ENCODE measurements at regions not wholly inside any gene's neighbourhood (a gene's known extent, or its start where the extent isn't known, plus 50 kb on each side); places are given as distances from the start of the nearest gene placed in this dataset.

- no peak overlapping the region for H2BK15ac ChIP-seq (ENCODE audit: low read length)
- H3K23me2 ChIP-seq (ENCODE audit: low read depth, low read length) = no peaks in the 10 kb centered on the region
- no peak overlapping the region for H3K27ac ChIP-seq (ENCODE audit: low read depth, low read length)
- H3K14ac ChIP-seq (ENCODE audit: insufficient read length) = no peak overlapping the region
- no peak overlapping the region for H3K4me3 ChIP-seq (ENCODE audit: extremely low read depth in 1 of 4, insufficient read depth in 2 of 4, low read depth in 3 of 4, low read length in 4 of 4)
- no peak overlapping the region for H3K18ac ChIP-seq (ENCODE audit: extremely low read depth, low read length)
- H4K5ac ChIP-seq (ENCODE audit: insufficient read length, low read depth, low read length) = no peak overlapping the region
- H2BK120ac ChIP-seq (replicated peaks; ENCODE audit: low read depth, low read length) = no peak overlapping the region
- CTCF ChIA-PET (ENCODE audit: partially characterized antibody) = interaction anchor here (1.0 to 1.5 kb wide), 2 partner anchors 9 to 12 kb away, joined by 3 read pairs; no protein-coding TSS in a partner anchor
- H3K9me3 ChIP-seq (ENCODE audit: insufficient read depth in 2 of 2, low read depth in 1 of 2, low read length in 1 of 2) = no peaks in the 10 kb centered on the region
- no peak overlapping the region for H4K91ac ChIP-seq (replicated peaks; ENCODE audit: insufficient read length, low read length)
- H3K79me2 ChIP-seq (ENCODE audit: control insufficient read depth in 1 of 2, insufficient read depth in 2 of 2, low read length in 2 of 2) = no peaks in the 10 kb centered on the region
- H2BK5ac ChIP-seq (ENCODE audit: low read depth, low read length) = no peak overlapping the region
- no peak for FAIRE-seq
- POLR2A ChIA-PET (ENCODE audit: partially characterized antibody) = no interaction called here
- no peak overlapping the region for H2AFZ ChIP-seq (ENCODE audit: low read length)
- DNase-seq (ENCODE audit: low read depth in 1 of 2, low spot score in 2 of 2) = no peak
- H2BK20ac ChIP-seq (ENCODE audit: low read length) = no peak overlapping the region
- no peaks in the 10 kb centered on the region for H3K36me3 ChIP-seq (ENCODE audit: control insufficient read depth in 2 of 4, insufficient read depth in 4 of 4, low read length in 3 of 4)
- no peak overlapping the region for H4K8ac ChIP-seq (ENCODE audit: extremely low read depth, insufficient read depth, low read length)
- no peak overlapping the region for H3K9ac ChIP-seq (replicated peaks in 1 of 4; ENCODE audit: extremely low read depth in 1 of 4, low read depth in 3 of 4, low read length in 3 of 4)
- no peaks in the 10 kb centered on the region for H3K79me1 ChIP-seq (ENCODE audit: low read depth, low read length)
- H3K56ac ChIP-seq (replicated peaks; ENCODE audit: insufficient read length, low read depth, low read length) = no peak overlapping the region
- 87% methylated on average over 2 of the region's 2 CpGs; no CpG with 5 or more reads in 1 of the 2 experiments for WGBS, 2 experiments (ENCODE audit: extremely low coverage in 1 of 2, insufficient coverage in 1 of 2, insufficient read length in 1 of 2, insufficient replicate concordance in 2 of 2, low coverage in 1 of 2, low lambda C conversion rate in 2 of 2, missing lambda C conversion rate in 1 of 2)
- H2AK5ac ChIP-seq (ENCODE audit: low read depth, low read length) = no peak overlapping the region
- no peaks in the 10 kb centered on the region for H3K4me1 ChIP-seq (replicated peaks in 1 of 4; ENCODE audit: control insufficient read depth in 3 of 4, insufficient read depth in 4 of 4, low read length in 3 of 4)
- no peak overlapping the region for H3K23ac ChIP-seq (ENCODE audit: insufficient read length)
- no peaks in the 10 kb centered on the region for H3K27me3 ChIP-seq (replicated peaks in 1 of 4; ENCODE audit: control insufficient read depth in 3 of 4, extremely low read depth in 1 of 4, insufficient read depth in 3 of 4, low read length in 3 of 4)
- H3K4ac ChIP-seq (replicated peaks; ENCODE audit: insufficient read length, low read depth, low read length) = no peak overlapping the region
- H2BK12ac ChIP-seq (ENCODE audit: low read depth, low read length) = no peak overlapping the region
- H3K4me2 ChIP-seq (ENCODE audit: insufficient read depth in 1 of 2, low read depth in 2 of 2, low read length in 2 of 2) = no peak overlapping the region
- no peaks in the 10 kb centered on the region for H4K20me1 ChIP-seq (replicated peaks in 1 of 2; ENCODE audit: control insufficient read depth in 1 of 2, insufficient read depth in 2 of 2, low read length in 2 of 2)
- TF ChIP-seq ZNF274 (IDR thresholded peaks at IDR 0.05; ENCODE audit: borderline replicate concordance, extremely low read depth, low read length) (no peak), SP4 (IDR thresholded peaks at IDR 0.05; ENCODE audit: low read length) (no peak), YY1 (IDR thresholded peaks at IDR 0.05; ENCODE audit: low read depth, low read length) (no peak), CBX5 (IDR thresholded peaks at IDR 0.05; ENCODE audit: low read depth, low read length) (no peak), CHD2 (IDR thresholded peaks at IDR 0.05; ENCODE audit: low read length) (no peak), SRF (IDR thresholded peaks at IDR 0.05; ENCODE audit: low read depth, low read length) (no peak), NANOG (IDR thresholded peaks at IDR 0.05; ENCODE audit: insufficient read depth, low read depth, low read length, poor library complexity, severe bottlenecking) (no peak), JUN (IDR thresholded peaks at IDR 0.05; ENCODE audit: low read depth, low read length) (no peak), CHD1 (IDR thresholded peaks at IDR 0.05; ENCODE audit: low read depth, low read length) (no peak), HDAC2 (IDR thresholded peaks at IDR 0.05; ENCODE audit: borderline replicate concordance in 1 of 2, low read depth in 2 of 2, low read length in 2 of 2) (no peak), SP2 (IDR thresholded peaks at IDR 0.05; ENCODE audit: low read length) (no peak), CEBPB (IDR thresholded peaks at IDR 0.05; ENCODE audit: low read depth, low read length) (no peak), RNF2 (IDR thresholded peaks at IDR 0.05; ENCODE audit: borderline replicate concordance, low read depth, low read length, missing control alignments, poor library complexity, severe bottlenecking) (no peak), CTBP2 (IDR thresholded peaks at IDR 0.05; ENCODE audit: borderline replicate concordance, insufficient read depth, insufficient read length, low read length) (no peak), BCL11A (IDR thresholded peaks at IDR 0.05; ENCODE audit: low read depth in 2 of 2, low read length in 2 of 2) (no peak), TAF7 (optimal IDR thresholded peaks at IDR 0.05; ENCODE audit: borderline replicate concordance, low read depth, low read length) (no peak)
Measured at GRCh38 chr12:39227218-39227617, 215.7 kb downstream of the KIF21A start.
